GM23338 (cell line): ENCODE measurements at regions not wholly inside any gene's neighbourhood (a gene's known extent, or its start where the extent isn't known, plus 50 kb on each side); places are given as distances from the start of the nearest gene placed in this dataset.

Source experiments
- ATAC-seq: fragments of 200-7000 bp; cut with Tn5 transposase; 3 replicates; pipeline ENCODE4 v1.9.1; 2020
- DNase-seq: peaks from one replicate; pipeline ENCODE4 v3.0.0-alpha.2; 2015; ENCODE audit warnings: low spot score
- H2AFZ ChIP-seq: fragments of 200-600 bp; sonication (generic); 2 replicates; pipeline ENCODE4 v1.8.0; 2016; ENCODE audit warnings: antibody characterized with exemption, mild to moderate bottlenecking, moderate library complexity
- H3F3A ChIP-seq: fragments of 200-600 bp; sonication (generic); replicated peaks from 2 replicates; pipeline ENCODE4 v1.8.0; 2017; ENCODE audit warnings: antibody characterized with exemption, mixed run types, low read depth
- H3K27ac ChIP-seq: fragments of 200-600 bp; sonication (generic); 2 replicates; pipeline ENCODE4 v1.6.1; 2016; ENCODE audit warnings: low read depth
- H3K27me3 ChIP-seq: fragments of 200-600 bp; sonication (generic); 2 replicates; pipeline ENCODE4 v1.8.0; 2016; ENCODE audit warnings: mild to moderate bottlenecking, mixed run types, moderate library complexity; ENCODE audit not compliant: insufficient read depth
- H3K36me3 ChIP-seq: fragments of 200-600 bp; sonication (generic); 2 replicates; pipeline ENCODE4 v1.8.0; 2016; ENCODE audit warnings: mild to moderate bottlenecking; ENCODE audit not compliant: insufficient read depth
- H3K4me1 ChIP-seq: fragments of 200-600 bp; sonication (generic); 2 replicates; pipeline ENCODE4 v1.8.0; 2016; ENCODE audit warnings: mild to moderate bottlenecking, moderate library complexity; ENCODE audit not compliant: insufficient read depth
- H3K4me2 ChIP-seq: fragments of 200-600 bp; sonication (generic); 2 replicates; pipeline ENCODE4 v1.7.1; 2017; ENCODE audit warnings: mixed run types
- H3K4me3 ChIP-seq: fragments of 200-600 bp; sonication (generic); 2 replicates; pipeline ENCODE4 v1.6.1; 2016; ENCODE audit warnings: mixed run types
- H3K79me2 ChIP-seq: fragments of 200-600 bp; sonication (generic); replicated peaks from 2 replicates; pipeline ENCODE4 v1.8.0; 2017; ENCODE audit warnings: mild to moderate bottlenecking; ENCODE audit not compliant: insufficient read depth
- H3K9me2 ChIP-seq: fragments of 200-600 bp; sonication (generic); 2 replicates; pipeline ENCODE4 v1.8.0; 2017; ENCODE audit not compliant: insufficient read depth
- H4K20me1 ChIP-seq: fragments of 200-600 bp; sonication (generic); replicated peaks from 2 replicates; pipeline ENCODE4 v1.8.0; 2017; ENCODE audit warnings: mild to moderate bottlenecking; ENCODE audit not compliant: insufficient read depth
- H3K27ac Mint-ChIP-seq: 2 replicates; pipeline ENCODE4 v1.8.0; 2020; ENCODE audit warnings: inconsistent platforms, mild to moderate bottlenecking, moderate library complexity, mixed read lengths
- H3K27me3 Mint-ChIP-seq: 3 replicates; pipeline ENCODE4 v1.8.0; 2022; ENCODE audit warnings: low read depth, mild to moderate bottlenecking, moderate library complexity, mixed read lengths, inconsistent platforms; ENCODE audit not compliant: insufficient read depth, poor library complexity
- H3K36me3 Mint-ChIP-seq: 3 replicates; pipeline ENCODE4 v1.8.0; 2021; ENCODE audit warnings: low read depth, mild to moderate bottlenecking, inconsistent platforms, moderate library complexity, mixed read lengths
- H3K4me1 Mint-ChIP-seq: 3 replicates; pipeline ENCODE4 v1.8.0; 2020; ENCODE audit warnings: mild to moderate bottlenecking, inconsistent platforms, mixed read lengths
- H3K4me3 Mint-ChIP-seq: 3 replicates; pipeline ENCODE4 v1.8.0; 2021; ENCODE audit warnings: moderate library complexity, mild to moderate bottlenecking, inconsistent platforms, mixed read lengths
- H3K9me3 Mint-ChIP-seq: 3 replicates; pipeline ENCODE4 v1.8.0; 2020; ENCODE audit warnings: moderate library complexity, mild to moderate bottlenecking, inconsistent platforms, mixed read lengths
- CREB1 ChIP-seq: fragments of 250-450 bp; sonication (Bioruptor Pico); IDR thresholded peaks from 2 replicates; pipeline ENCODE4 v1.5.0; 2020; ENCODE audit warnings: low read depth, mild to moderate bottlenecking, moderate library complexity
- JUNB ChIP-seq: IDR thresholded peaks from one replicate; pipeline ENCODE4 v1.6.1; 2016; ENCODE audit warnings: antibody characterized with exemption; ENCODE audit not compliant: unreplicated experiment
- NANOG ChIP-seq: IDR thresholded peaks from 2 replicates; pipeline ENCODE4 v1.6.1; 2016; ENCODE audit warnings: antibody characterized with exemption, borderline replicate concordance
- POLR2AphosphoS5 ChIP-seq: IDR thresholded peaks from 2 replicates; pipeline ENCODE4 v1.6.1; 2016; ENCODE audit warnings: antibody characterized with exemption, low read depth
- ZNF114 ChIP-seq: fragments of 250-450 bp; sonication (Bioruptor Pico); IDR thresholded peaks from 2 replicates; pipeline ENCODE4 v1.5.0; 2020; ENCODE audit warnings: mild to moderate bottlenecking, moderate library complexity
- ZNF331 ChIP-seq: fragments of 250-450 bp; sonication (Bioruptor Pico); IDR thresholded peaks from 2 replicates; pipeline ENCODE4 v1.5.0; 2020; ENCODE audit warnings: low read depth, mild to moderate bottlenecking, moderate library complexity
- TF ChIP-seq, protein P1 (sequence below): IDR thresholded peaks from one replicate; pipeline ENCODE4 v1.6.1; 2018; ENCODE audit warnings: antibody characterized with exemption; ENCODE audit not compliant: unreplicated experiment
- TF ChIP-seq, protein P2 (sequence below), 2 experiments: fragments of 200-600 bp in 1 of 2; sonication (generic) in 1 of 2; conservative IDR thresholded peaks; 2 replicates each; pipeline versions ENCODE4 v1.5.1 to v1.6.1; 2016 to 2017; ENCODE audit warnings: antibody characterized with exemption in 2 of 2, low read depth in 2 of 2, mild to moderate bottlenecking in 2 of 2, moderate library complexity in 1 of 2
- TF ChIP-seq, protein P3 (sequence below): IDR thresholded peaks from 2 replicates; pipeline ENCODE4 v1.6.1; 2016; ENCODE audit warnings: antibody characterized with exemption

DNA sequence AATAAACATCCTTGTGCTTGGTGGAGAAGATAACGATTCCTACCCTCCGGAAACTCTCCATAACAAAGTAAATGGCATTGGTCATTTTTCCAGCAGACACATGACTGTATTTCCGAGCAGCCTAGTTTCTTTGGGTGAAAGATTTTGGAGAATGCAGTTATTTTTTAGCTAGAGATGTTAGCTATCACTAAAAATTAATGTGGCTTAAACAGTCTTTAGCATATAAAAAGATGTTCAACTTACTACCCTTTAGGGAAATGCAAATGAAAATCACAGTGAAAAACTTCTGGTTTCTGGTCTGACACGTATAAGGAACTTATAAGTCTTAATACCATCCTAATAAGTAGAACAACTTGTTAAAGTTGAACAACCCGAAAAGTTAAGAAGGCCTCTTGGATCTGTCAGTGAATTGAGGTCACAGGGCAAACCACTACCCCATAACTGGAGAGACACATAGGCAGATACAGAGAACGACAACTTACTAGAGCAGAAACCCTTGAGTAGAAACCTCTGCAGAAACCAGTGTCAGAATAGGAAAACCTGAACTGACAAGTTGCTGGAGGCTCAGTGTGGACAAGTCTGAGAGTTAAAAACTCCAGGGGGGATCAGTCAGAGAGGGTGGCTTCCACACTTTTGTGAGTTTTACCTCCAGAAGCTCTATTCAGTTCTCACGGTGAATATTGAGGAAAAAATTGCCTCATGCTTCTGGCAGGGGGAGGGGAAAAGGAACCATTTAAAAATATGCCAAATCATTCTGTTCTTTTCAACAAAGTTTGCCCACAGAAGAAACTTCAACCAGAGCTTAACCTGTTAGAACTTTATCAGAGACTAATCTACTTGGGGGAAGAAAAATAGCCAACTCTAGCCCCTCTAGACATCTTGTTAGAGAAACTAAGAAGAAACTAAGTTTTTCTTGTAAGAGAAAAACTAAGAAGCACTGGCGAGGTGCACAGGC lies 325.2 kb upstream of the RPS23 start:
- Histone ChIP-seq H3K4me2 (no peak overlapping the region; the same call in 1 of the 2 replicates), H3K79me2 (no peaks in the 10 kb centered on the region), H3K4me3 (no peak overlapping the region), H3K4me1 (peaks cover 16% of the 10 kb centered on the region), H3F3A (no peaks in the 10 kb centered on the region), H3K27ac (no peak overlapping the region), H2AFZ (0 out of 2 replicates have a peak overlapping the region, but pooled peaks have one; percentile 34), H3K27me3 (no peaks in the 10 kb centered on the region), H3K36me3 (no peaks in the 10 kb centered on the region), H4K20me1 (no peaks in the 10 kb centered on the region), H3K9me2 (0 out of 2 replicates have a peak, but pooled peaks cover 3% of the 10 kb centered on the region)
- peaks cover 1% of the 10 kb centered on the region for H3K27me3 Mint-ChIP-seq
- TF ChIP-seq CREB1 (no peak), JUNB (no peak), ZNF114 (CRISPR knock-in tag) (no peak), ZNF331 (CRISPR knock-in tag) (no peak), POLR2AphosphoS5 (no peak), NANOG (no peak)
- TF ChIP-seq, protein P1, sequence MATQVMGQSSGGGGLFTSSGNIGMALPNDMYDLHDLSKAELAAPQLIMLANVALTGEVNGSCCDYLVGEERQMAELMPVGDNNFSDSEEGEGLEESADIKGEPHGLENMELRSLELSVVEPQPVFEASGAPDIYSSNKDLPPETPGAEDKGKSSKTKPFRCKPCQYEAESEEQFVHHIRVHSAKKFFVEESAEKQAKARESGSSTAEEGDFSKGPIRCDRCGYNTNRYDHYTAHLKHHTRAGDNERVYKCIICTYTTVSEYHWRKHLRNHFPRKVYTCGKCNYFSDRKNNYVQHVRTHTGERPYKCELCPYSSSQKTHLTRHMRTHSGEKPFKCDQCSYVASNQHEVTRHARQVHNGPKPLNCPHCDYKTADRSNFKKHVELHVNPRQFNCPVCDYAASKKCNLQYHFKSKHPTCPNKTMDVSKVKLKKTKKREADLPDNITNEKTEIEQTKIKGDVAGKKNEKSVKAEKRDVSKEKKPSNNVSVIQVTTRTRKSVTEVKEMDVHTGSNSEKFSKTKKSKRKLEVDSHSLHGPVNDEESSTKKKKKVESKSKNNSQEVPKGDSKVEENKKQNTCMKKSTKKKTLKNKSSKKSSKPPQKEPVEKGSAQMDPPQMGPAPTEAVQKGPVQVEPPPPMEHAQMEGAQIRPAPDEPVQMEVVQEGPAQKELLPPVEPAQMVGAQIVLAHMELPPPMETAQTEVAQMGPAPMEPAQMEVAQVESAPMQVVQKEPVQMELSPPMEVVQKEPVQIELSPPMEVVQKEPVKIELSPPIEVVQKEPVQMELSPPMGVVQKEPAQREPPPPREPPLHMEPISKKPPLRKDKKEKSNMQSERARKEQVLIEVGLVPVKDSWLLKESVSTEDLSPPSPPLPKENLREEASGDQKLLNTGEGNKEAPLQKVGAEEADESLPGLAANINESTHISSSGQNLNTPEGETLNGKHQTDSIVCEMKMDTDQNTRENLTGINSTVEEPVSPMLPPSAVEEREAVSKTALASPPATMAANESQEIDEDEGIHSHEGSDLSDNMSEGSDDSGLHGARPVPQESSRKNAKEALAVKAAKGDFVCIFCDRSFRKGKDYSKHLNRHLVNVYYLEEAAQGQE: no peak
- TF ChIP-seq, protein P2, sequence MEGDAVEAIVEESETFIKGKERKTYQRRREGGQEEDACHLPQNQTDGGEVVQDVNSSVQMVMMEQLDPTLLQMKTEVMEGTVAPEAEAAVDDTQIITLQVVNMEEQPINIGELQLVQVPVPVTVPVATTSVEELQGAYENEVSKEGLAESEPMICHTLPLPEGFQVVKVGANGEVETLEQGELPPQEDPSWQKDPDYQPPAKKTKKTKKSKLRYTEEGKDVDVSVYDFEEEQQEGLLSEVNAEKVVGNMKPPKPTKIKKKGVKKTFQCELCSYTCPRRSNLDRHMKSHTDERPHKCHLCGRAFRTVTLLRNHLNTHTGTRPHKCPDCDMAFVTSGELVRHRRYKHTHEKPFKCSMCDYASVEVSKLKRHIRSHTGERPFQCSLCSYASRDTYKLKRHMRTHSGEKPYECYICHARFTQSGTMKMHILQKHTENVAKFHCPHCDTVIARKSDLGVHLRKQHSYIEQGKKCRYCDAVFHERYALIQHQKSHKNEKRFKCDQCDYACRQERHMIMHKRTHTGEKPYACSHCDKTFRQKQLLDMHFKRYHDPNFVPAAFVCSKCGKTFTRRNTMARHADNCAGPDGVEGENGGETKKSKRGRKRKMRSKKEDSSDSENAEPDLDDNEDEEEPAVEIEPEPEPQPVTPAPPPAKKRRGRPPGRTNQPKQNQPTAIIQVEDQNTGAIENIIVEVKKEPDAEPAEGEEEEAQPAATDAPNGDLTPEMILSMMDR (conservative IDR thresholded peaks at IDR 0.05; ENCODE audit: low read depth in 2 of 2): no peak
- TF ChIP-seq, protein P3, sequence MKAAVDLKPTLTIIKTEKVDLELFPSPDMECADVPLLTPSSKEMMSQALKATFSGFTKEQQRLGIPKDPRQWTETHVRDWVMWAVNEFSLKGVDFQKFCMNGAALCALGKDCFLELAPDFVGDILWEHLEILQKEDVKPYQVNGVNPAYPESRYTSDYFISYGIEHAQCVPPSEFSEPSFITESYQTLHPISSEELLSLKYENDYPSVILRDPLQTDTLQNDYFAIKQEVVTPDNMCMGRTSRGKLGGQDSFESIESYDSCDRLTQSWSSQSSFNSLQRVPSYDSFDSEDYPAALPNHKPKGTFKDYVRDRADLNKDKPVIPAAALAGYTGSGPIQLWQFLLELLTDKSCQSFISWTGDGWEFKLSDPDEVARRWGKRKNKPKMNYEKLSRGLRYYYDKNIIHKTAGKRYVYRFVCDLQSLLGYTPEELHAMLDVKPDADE: no peak
- H3K4me3 Mint-ChIP-seq: no peak overlapping the region
- H3K27ac Mint-ChIP-seq: 0 out of 2 replicates have a peak overlapping the region, but pooled peaks have one; percentile 27
- ATAC-seq: no peak
- peaks cover 14% of the 10 kb centered on the region for H3K4me1 Mint-ChIP-seq
- H3K36me3 Mint-ChIP-seq: peaks cover 3% of the 10 kb centered on the region; the same call in 2 of the 3 replicates
- no peak for DNase-seq
- H3K9me3 Mint-ChIP-seq: peaks cover 4% of the 10 kb centered on the region; the same call in 1 of the 3 replicates
